ENCODE measurements at regions not wholly inside any gene's neighbourhood (a gene's known extent, or its start where the extent isn't known, plus 50 kb on each side); places are given as distances from the start of the nearest gene placed in this dataset.

DNA sequence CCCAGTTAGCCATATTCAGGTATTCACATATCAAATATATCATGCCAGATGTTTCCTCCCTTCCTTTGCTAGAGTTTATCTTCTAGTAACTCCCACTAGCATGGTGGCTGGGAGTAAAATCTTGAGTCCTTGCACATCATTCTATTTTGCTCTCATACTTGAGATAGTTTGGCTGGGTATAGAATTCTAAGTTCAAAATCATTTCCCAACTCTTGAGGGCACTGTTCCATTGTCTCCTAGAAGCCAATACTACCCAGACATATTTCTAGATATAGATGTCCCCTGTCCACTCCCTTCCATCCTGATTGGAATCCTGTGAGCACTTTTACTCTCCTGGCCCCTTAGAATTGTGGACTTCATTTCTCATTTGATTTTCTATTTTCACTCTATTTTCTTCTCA lies 104.7 kb downstream of the ZFP64 start:
- DNase-seq (ENCODE audit: low read depth, low spot score): no peak
- no peak overlapping the region for H3K4me3 ChIP-seq (ENCODE audit: low read depth, low read length)
- ChIA-PET CTCF (interaction anchor here (1.1 to 5.6 kb wide), 4 partner anchors 13 to 287 kb away, joined by 3 to 50 read pairs (median 3); no protein-coding TSS in a partner anchor), POLR2A (no interaction called here)
- TF ChIP-seq, protein P1, sequence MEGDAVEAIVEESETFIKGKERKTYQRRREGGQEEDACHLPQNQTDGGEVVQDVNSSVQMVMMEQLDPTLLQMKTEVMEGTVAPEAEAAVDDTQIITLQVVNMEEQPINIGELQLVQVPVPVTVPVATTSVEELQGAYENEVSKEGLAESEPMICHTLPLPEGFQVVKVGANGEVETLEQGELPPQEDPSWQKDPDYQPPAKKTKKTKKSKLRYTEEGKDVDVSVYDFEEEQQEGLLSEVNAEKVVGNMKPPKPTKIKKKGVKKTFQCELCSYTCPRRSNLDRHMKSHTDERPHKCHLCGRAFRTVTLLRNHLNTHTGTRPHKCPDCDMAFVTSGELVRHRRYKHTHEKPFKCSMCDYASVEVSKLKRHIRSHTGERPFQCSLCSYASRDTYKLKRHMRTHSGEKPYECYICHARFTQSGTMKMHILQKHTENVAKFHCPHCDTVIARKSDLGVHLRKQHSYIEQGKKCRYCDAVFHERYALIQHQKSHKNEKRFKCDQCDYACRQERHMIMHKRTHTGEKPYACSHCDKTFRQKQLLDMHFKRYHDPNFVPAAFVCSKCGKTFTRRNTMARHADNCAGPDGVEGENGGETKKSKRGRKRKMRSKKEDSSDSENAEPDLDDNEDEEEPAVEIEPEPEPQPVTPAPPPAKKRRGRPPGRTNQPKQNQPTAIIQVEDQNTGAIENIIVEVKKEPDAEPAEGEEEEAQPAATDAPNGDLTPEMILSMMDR (IDR thresholded peaks at IDR 0.05; ENCODE audit: insufficient read depth, low read length, missing control alignments): no peak

DNA sequence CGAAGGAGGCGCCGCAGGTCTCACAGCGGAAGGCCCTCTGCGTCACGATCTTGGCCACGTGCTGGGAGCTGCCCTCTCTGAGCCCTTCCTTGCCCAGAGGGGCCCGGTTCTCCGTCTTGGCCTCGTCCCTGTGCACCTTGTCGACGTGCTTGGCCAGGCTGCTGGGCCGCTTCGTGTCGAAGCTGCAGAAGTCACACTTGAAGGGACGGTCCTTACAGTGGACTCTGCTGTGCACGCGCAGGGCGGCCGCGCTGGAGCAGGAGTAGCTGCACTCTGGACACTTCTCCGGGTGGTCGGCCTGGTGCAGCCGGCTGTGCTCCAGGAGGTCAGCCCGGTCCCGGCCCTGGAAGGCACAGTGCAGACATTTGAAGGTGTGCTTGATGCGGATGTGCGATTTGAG lies 106.9 kb downstream of the ZFP64 start:
- CTCF ChIA-PET: interaction anchor here (0.6 to 7.3 kb wide), 14 partner anchors 9 to 729 kb away, joined by 3 to 98 read pairs (median 5); no protein-coding TSS in a partner anchor
- no peak overlapping the region for H3K4me3 ChIP-seq (ENCODE audit: low read depth, low read length)
- POLR2A ChIA-PET: no interaction called here
- TF ChIP-seq, protein P1 (IDR thresholded peaks at IDR 0.05; ENCODE audit: insufficient read depth, low read length, missing control alignments): no peak
- DNase-seq (ENCODE audit: low read depth, low spot score): no peak

DNA sequence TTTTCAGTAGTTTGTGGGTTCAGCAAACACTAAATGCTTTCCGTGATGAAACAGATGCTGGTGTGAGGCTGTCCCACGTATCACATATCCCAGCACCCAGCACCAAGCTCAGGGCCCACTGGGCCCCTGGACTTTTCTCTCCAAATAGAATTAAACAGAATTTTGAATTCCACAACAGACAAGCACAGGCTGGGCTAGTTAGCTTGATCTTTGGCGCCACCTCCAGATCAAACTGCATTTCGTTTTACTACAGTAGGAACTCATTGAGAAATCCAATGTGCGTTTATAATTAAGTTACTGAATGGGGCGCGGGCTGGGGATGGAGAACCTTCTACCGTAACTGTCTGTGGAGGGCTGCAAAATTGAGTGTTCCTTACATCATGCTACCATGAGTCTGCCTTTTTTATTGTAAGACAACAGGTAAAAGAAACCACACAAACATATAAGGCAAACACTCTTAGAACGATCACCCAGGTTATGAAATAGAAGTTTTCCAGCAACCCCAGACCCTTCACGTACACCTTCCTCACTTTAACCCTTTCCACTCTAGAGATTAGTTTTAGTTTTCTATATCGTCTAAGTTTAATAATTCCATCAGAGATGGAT lies 107.8 kb downstream of the ZFP64 start:
- TF ChIP-seq, protein P1 (IDR thresholded peaks at IDR 0.05; ENCODE audit: insufficient read depth, low read length, missing control alignments): peak; percentile 51
- ChIA-PET POLR2A (no interaction called here), CTCF (interaction anchor here (0.6 to 7.3 kb wide), 37 partner anchors 8 to 728 kb away, joined by 3 to 98 read pairs (median 3); partner anchors contain the start of gene SALL4)
- no peak overlapping the region for H3K4me3 ChIP-seq (ENCODE audit: low read depth, low read length)
- no peak for DNase-seq (ENCODE audit: low read depth, low spot score)

DNA sequence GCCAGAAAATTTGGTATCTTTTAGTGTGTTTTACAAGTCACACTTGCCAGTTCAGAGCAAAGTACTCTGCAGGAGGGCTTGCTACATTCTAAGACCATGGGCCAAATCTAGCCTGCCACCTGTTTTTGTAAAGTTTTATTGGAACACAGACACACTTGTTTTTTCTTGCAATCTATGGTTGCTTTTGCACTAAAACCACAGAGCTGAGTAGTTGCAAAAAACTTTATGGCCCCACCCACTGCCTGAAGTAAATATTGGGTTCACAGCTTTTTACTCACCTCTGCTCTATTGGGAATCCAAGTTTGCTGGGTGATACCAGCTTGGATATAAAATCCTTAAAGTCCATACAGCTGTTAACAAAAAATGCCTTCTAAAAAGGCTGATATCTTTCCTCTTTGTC lies 109.0 kb downstream of the ZFP64 start:
- POLR2A ChIA-PET: no interaction called here
- CTCF ChIA-PET: interaction anchor here (0.9 to 7.3 kb wide), 23 partner anchors 9 to 1095 kb away, joined by 3 to 98 read pairs (median 4); partner anchors contain the start of gene SALL4

DNA sequence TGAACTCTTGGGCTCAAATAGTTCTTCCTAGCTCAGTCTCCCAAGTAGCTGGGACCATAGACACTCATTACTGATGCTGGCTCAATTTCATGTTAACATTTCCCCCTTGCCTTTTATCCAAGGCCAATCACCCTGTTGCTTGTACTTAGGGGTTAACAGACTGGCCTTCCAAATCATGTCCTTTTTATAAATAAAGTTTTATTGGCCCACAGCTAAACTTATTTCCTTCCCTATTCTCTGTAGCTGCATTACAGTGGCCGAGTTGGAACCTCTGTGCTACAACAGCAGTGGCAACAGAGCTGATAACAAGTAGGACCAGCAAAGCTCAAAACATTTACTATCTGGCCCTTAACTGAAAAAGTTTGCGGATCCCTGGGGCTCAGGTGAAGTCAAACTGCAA lies 109.8 kb downstream of the ZFP64 start:
- ChIA-PET CTCF (interaction anchor here (0.9 to 7.3 kb wide), 16 partner anchors 10 to 1099 kb away, joined by 3 to 98 read pairs (median 4); partner anchors contain the start of gene SALL4), POLR2A (interaction anchor here (0.6 kb wide), 1 partner anchor 418 kb away, joined by 3 read pairs; no protein-coding TSS in a partner anchor)

More for the DNA sequence above, 109.0 kb downstream of the ZFP64 start:
- H3K4me3 ChIP-seq (ENCODE audit: low read depth, low read length): no peak overlapping the region
- no peak for DNase-seq (ENCODE audit: low read depth, low spot score)
- TF ChIP-seq, protein P1 (IDR thresholded peaks at IDR 0.05; ENCODE audit: insufficient read depth, low read length, missing control alignments): no peak

DNA sequence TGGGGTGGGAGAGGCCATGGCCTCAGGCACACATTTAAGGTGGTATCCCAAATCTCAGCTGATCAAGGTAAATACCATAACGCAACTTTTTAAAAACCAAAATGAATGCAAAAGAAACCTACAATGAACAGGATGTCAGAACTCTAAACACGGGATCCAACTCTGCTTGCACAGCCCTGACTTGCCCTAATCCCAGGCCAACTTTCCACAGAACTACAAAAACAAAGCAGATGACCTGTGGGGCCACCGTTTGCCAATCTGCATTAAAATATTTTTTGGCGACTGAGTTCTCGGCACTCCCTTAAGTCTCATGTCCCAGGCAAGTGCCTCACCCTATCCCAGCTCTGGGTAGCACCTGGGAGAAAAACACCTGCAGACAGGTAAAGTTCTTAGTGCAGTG lies 110.5 kb downstream of the ZFP64 start:
- DNase-seq (ENCODE audit: low read depth, low spot score): no peak
- CTCF ChIA-PET: interaction anchor here (0.9 to 7.3 kb wide), 10 partner anchors 9 to 1098 kb away, joined by 3 to 98 read pairs (median 4); no protein-coding TSS in a partner anchor
- H3K4me3 ChIP-seq (ENCODE audit: low read depth, low read length): no peak overlapping the region
- TF ChIP-seq, protein P1 (IDR thresholded peaks at IDR 0.05; ENCODE audit: insufficient read depth, low read length, missing control alignments): no peak
- POLR2A ChIA-PET: interaction anchor here (0.6 kb wide), 1 partner anchor 417 kb away, joined by 3 read pairs; no protein-coding TSS in a partner anchor

More for the DNA sequence above, 109.8 kb downstream of the ZFP64 start:
- TF ChIP-seq, protein P1 (IDR thresholded peaks at IDR 0.05; ENCODE audit: insufficient read depth, low read length, missing control alignments): no peak
- DNase-seq (ENCODE audit: low read depth, low spot score): no peak
- H3K4me3 ChIP-seq (ENCODE audit: low read depth, low read length): no peak overlapping the region
